ENCODE measurements at regions not wholly inside any gene's neighbourhood (a gene's known extent, or its start where the extent isn't known, plus 50 kb on each side); places are given as distances from the start of the nearest gene placed in this dataset.
"Not testable (repeated sequence)": the region's sequence is repeated elsewhere in the genome, so short reads cannot be mapped to it uniquely, and the experiment has no call there.

- Histone ChIP-seq H3K27ac (no peak overlapping the region), H3K4me1 (no peaks in the 10 kb centered on the region), H3K4me3 (no peak overlapping the region), H3K9me3 (no peaks in the 10 kb centered on the region), H3K27me3 (no peaks in the 10 kb centered on the region), H3K36me3 (no peaks in the 10 kb centered on the region)
- in situ Hi-C loops (cut with MboI; ENCODE audit: low pct_ligation_motif_present in 1 of 4, low pct_unique_long_range_greater_than_20kb in 1 of 4, low sequenced_read_pairs in 3 of 4) (no loop called here), intact Hi-C loops (cut with DNase I; ENCODE audit: low total_unique reads) (no loop called here)
- TF ChIP-seq CTCF (IDR thresholded peaks at IDR 0.05), result no peak
- no peak for TF ChIP-seq EP300 (IDR thresholded peaks at IDR 0.05; ENCODE audit: low read depth)
- TF ChIP-seq POLR2A (IDR thresholded peaks at IDR 0.05), result no peak
- no peak for TF ChIP-seq POLR2AphosphoS5 (IDR thresholded peaks at IDR 0.05)
- no peak for DNase-seq
- 77 to 100% methylated on average over 2 to 3 of the region's 3 CpGs for WGBS, 2 donors (ENCODE audit: low coverage in 1 of 2)
Observed at GRCh38 chr10:30170814-30171213, 111.4 kb upstream of the JCAD start.

- H3K27ac ChIP-seq, result no peak overlapping the region
- no peak overlapping the region for H3K4me3 ChIP-seq
- WGBS, 2 donors (ENCODE audit: low coverage in 1 of 2), result 75 to 81% methylated on average over 3 of the region's 3 CpGs
- H3K9me3 ChIP-seq, result no peaks in the 10 kb centered on the region
- no peak for TF ChIP-seq POLR2A (IDR thresholded peaks at IDR 0.05)
- TF ChIP-seq POLR2AphosphoS5 (IDR thresholded peaks at IDR 0.05), result no peak
- no peak for TF ChIP-seq EP300 (IDR thresholded peaks at IDR 0.05; ENCODE audit: low read depth)
- no peak for TF ChIP-seq CTCF (IDR thresholded peaks at IDR 0.05)
- intact Hi-C loops (cut with DNase I; ENCODE audit: low total_unique reads) (no loop called here), in situ Hi-C loops (cut with MboI; ENCODE audit: low pct_ligation_motif_present in 1 of 4, low pct_unique_long_range_greater_than_20kb in 1 of 4, low sequenced_read_pairs in 3 of 4) (no loop called here)
- H3K27me3 ChIP-seq, result no peaks in the 10 kb centered on the region
- H3K36me3 ChIP-seq, result no peaks in the 10 kb centered on the region
- H3K4me1 ChIP-seq, result no peaks in the 10 kb centered on the region
- no peak for DNase-seq
Observed at GRCh38 chr10:30170146-30170545, 110.8 kb upstream of the JCAD start.

DNA sequence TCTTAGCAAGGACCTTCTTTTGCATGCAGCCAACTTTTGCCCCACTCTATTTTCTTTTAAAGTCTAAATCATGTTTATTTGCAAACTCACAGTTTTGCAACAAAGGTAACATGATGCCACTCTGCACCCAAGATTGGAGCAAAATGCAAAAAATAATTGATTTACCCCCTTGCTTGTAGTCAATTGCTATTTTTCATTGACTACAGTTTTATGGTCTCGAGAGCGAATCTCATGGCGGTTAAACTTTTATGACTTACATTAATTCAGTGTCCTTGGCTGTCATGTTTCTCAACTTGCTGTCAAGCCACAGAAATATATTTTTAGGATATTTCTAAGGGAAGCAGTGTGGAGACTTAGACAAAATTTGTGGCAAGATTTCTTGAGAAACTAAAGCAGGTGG is 110.0 kb upstream of the JCAD start:
- DNase-seq, result no peak
- Histone ChIP-seq H3K4me1 (no peaks in the 10 kb centered on the region), H3K4me3 (no peak overlapping the region), H3K27me3 (no peaks in the 10 kb centered on the region), H3K36me3 (no peaks in the 10 kb centered on the region), H3K9me3 (no peaks in the 10 kb centered on the region), H3K27ac (no peak overlapping the region)
- in situ Hi-C loops (cut with MboI; ENCODE audit: low pct_ligation_motif_present in 1 of 4, low pct_unique_long_range_greater_than_20kb in 1 of 4, low sequenced_read_pairs in 3 of 4), result no loop called here
- TF ChIP-seq POLR2A (IDR thresholded peaks at IDR 0.05) (no peak), POLR2AphosphoS5 (IDR thresholded peaks at IDR 0.05) (no peak), CTCF (IDR thresholded peaks at IDR 0.05) (no peak), EP300 (IDR thresholded peaks at IDR 0.05; ENCODE audit: low read depth) (no peak)
- 68 to 83% methylated on average over 2 to 3 of the region's 3 CpGs for WGBS, 2 donors (ENCODE audit: low coverage in 1 of 2)
- intact Hi-C loops (cut with DNase I; ENCODE audit: low total_unique reads), result no loop called here

DNA sequence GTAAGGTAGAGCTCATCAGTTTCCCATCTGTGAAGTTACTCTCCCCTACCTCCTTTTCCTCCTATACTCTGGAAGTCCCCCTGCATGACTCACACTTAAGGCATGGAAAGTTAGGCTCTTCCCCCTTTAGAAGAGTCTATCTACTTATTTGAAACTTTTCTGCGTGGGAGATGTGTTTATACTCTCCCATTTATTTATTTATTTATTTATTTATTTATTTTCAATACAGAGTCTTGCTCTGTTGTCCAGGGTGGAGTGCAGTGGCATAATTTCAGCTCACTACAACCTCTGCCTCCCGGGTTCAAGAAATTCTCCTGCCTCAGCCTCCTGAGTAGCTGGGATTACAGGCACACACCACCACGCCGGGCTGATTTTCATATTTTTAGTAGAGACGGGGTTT is 107.5 kb upstream of the JCAD start:
- intact Hi-C loops (cut with DNase I; ENCODE audit: low total_unique reads), result no loop called here
- Histone ChIP-seq H3K9me3 (no peaks in the 10 kb centered on the region), H3K27me3 (no peaks in the 10 kb centered on the region), H3K4me1 (no peaks in the 10 kb centered on the region), H3K27ac (no peak overlapping the region), H3K4me3 (no peak overlapping the region), H3K36me3 (no peaks in the 10 kb centered on the region)
- DNase-seq, result no peak
- TF ChIP-seq POLR2AphosphoS5 (IDR thresholded peaks at IDR 0.05), result no peak
- in situ Hi-C loops (cut with MboI; ENCODE audit: low pct_ligation_motif_present in 1 of 4, low pct_unique_long_range_greater_than_20kb in 1 of 4, low sequenced_read_pairs in 3 of 4), result no loop called here
- WGBS, 2 donors (ENCODE audit: low coverage in 1 of 2), result 60 to 95% methylated on average over 1 to 5 of the region's 5 CpGs

DNA sequence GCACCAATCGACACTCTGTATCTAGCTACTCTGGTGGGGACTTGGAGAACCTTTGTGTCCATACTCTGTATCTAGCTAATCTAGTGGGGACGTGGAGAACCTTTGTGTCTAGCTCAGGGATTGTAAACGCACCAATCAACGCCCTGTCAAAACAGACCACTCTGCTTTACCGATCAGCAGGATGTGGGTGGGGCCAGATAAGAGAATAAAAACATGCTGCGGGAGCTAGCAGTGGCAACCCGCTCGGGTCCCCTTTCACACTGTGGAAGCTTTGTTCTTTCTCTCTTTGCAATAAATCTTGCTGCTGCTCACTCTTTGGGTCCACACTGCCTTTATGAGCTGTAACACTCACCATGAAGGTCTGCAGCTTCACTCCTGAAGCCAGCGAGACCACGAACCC is 104.0 kb upstream of the JCAD start:
- 68% methylated on average over 10 of the region's 10 CpGs; no CpG with 5 or more reads in 1 of the 2 donors for WGBS, 2 donors (ENCODE audit: low coverage in 1 of 2)
- H3K4me3 ChIP-seq; H3K36me3 ChIP-seq; in situ Hi-C loops (cut with MboI; ENCODE audit: low pct_ligation_motif_present in 1 of 4, low pct_unique_long_range_greater_than_20kb in 1 of 4, low sequenced_read_pairs in 3 of 4); DNase-seq; H3K9me3 ChIP-seq; H3K4me1 ChIP-seq; intact Hi-C loops (cut with DNase I; ENCODE audit: low total_unique reads); H3K27ac ChIP-seq; H3K27me3 ChIP-seq: not testable (repeated sequence)

- in situ Hi-C loops (cut with MboI; ENCODE audit: low pct_ligation_motif_present in 1 of 4, low pct_unique_long_range_greater_than_20kb in 1 of 4, low sequenced_read_pairs in 3 of 4); H3K4me1 ChIP-seq; H3K36me3 ChIP-seq; H3K27ac ChIP-seq; H3K27me3 ChIP-seq; H3K9me3 ChIP-seq; intact Hi-C loops (cut with DNase I; ENCODE audit: low total_unique reads); DNase-seq; H3K4me3 ChIP-seq: not testable (repeated sequence)
- WGBS, 2 donors (ENCODE audit: low coverage in 1 of 2), result 93% methylated on average over 13 of the region's 25 CpGs; no CpG with 5 or more reads in 1 of the 2 donors
Observed at GRCh38 chr10:30162796-30163195, 103.4 kb upstream of the JCAD start.

Data from transverse colon (tissue), 4 donors.